ENCODE measurements at regions not wholly inside any gene's neighbourhood (a gene's known extent, or its start where the extent isn't known, plus 50 kb on each side); places are given as distances from the start of the nearest gene placed in this dataset.
A peak's percentile ranks its signal among the peaks of the same experiment; 100 is the strongest.

DNA sequence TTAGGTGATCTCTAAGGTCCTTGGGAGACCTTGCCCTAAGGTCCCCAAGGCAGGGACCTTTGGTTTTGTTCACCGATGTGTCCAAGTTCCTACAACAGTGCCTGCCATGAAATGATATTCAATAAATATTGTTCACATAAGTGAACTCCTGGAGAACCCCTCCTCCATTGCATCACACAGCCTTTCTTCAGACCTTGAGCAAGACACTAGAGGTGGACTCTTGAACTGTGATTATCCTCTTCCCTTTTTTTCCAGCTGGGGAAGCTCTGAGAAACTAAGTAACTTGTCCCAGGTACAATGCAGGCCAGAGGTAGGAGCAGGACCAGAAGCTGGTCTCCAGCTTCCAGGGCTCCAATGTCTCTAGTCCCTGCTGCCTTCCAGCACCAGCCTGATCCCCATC lies 76.6 kb upstream of the LMO1 start:
- H3K27me3 Mint-ChIP-seq, result no peaks in the 10 kb centered on the region
- H3K27ac Mint-ChIP-seq, result no peak overlapping the region
- H3K4me1 Mint-ChIP-seq, result peaks cover 3% of the 10 kb centered on the region
- no peaks in the 10 kb centered on the region for H3K36me3 Mint-ChIP-seq (ENCODE audit: low read depth)
- H3K9me3 Mint-ChIP-seq, result no peaks in the 10 kb centered on the region
- H3K4me3 Mint-ChIP-seq, result no peak overlapping the region
- no peak for DNase-seq
- CTCF ChIA-PET, result no interaction called here
- POLR2A ChIA-PET, result no interaction called here

DNA sequence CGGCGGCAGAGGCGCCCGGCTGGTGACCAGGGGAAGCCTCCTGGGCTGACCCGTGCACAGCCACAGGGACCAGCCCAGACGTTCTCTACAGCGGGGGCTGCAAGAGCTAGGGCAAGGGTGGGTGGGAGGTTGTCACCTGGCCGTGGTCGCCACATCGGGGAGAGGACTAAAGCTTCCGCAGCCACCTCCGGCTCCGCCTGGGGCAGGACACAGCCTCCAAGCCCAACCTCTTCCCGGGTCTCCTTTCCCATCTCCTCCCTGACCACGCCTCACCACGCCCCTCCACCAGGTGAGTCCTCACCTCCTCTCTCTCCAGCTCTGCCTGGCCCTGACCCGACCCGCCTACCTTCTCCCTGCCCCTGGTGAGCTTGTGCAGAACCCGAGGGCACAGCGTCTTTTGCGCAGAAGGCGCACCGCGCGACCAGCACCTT lies 75.9 kb upstream of the LMO1 start:
- no peak overlapping the region for H3K27ac Mint-ChIP-seq
- no peaks in the 10 kb centered on the region for H3K9me3 Mint-ChIP-seq
- POLR2A ChIA-PET, result no interaction called here

DNA sequence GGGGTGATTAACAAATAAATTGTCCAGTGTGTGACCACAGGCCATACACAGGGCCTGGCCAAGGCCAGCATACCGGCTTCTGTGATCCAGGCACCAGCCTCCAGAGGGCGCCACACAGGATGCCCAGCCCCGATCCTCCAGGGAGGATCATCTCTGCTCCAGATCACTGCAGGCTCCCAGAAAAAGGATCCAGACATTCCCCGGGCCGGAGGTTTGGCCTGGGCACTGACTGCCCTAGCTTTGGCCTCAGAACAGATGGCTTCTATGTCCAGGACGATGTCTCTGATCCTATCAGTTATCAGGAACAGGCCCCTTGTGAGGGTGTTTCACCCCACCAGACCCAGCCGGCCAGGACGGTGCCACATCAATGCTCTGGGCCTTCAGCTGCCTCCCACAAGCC lies 74.5 kb upstream of the LMO1 start:
- no peaks in the 10 kb centered on the region for H3K9me3 Mint-ChIP-seq
- no peaks in the 10 kb centered on the region for H3K4me1 Mint-ChIP-seq
- H3K27me3 Mint-ChIP-seq, result no peaks in the 10 kb centered on the region
- CTCF ChIA-PET, result no interaction called here
- no peaks in the 10 kb centered on the region for H3K36me3 Mint-ChIP-seq (ENCODE audit: low read depth)
- no peak overlapping the region for H3K4me3 Mint-ChIP-seq
- no peak overlapping the region for H3K27ac Mint-ChIP-seq
- POLR2A ChIA-PET, result no interaction called here
- DNase-seq, result peak; percentile 35

More for the DNA sequence above, 75.9 kb upstream of the LMO1 start:
- Mint-ChIP-seq H3K4me3 (no peak overlapping the region), H3K27me3 (no peaks in the 10 kb centered on the region), H3K4me1 (peaks cover 3% of the 10 kb centered on the region), H3K36me3 (ENCODE audit: low read depth) (no peaks in the 10 kb centered on the region)
- no peak for DNase-seq
- CTCF ChIA-PET, result no interaction called here

- H3K27me3 Mint-ChIP-seq, result no peaks in the 10 kb centered on the region
- DNase-seq, result no peak
- no peaks in the 10 kb centered on the region for H3K9me3 Mint-ChIP-seq
- POLR2A ChIA-PET, result no interaction called here
- H3K4me1 Mint-ChIP-seq, result no peaks in the 10 kb centered on the region
- H3K36me3 Mint-ChIP-seq (ENCODE audit: low read depth), result no peaks in the 10 kb centered on the region
- CTCF ChIA-PET, result no interaction called here
- H3K4me3 Mint-ChIP-seq, result no peak overlapping the region
- no peak overlapping the region for H3K27ac Mint-ChIP-seq
These were observed 73.6 kb upstream of the LMO1 start for GRCh38 chr11:8337130-8337795.

- Mint-ChIP-seq H3K9me3 (no peaks in the 10 kb centered on the region), H3K27ac (no peak overlapping the region), H3K4me1 (no peaks in the 10 kb centered on the region), H3K36me3 (ENCODE audit: low read depth) (no peaks in the 10 kb centered on the region), H3K4me3 (no peak overlapping the region), H3K27me3 (no peaks in the 10 kb centered on the region)
- DNase-seq, result no peak
- ChIA-PET CTCF (no interaction called here), POLR2A (no interaction called here)
These were observed 72.9 kb upstream of the LMO1 start for GRCh38 chr11:8336356-8337129.

DNA sequence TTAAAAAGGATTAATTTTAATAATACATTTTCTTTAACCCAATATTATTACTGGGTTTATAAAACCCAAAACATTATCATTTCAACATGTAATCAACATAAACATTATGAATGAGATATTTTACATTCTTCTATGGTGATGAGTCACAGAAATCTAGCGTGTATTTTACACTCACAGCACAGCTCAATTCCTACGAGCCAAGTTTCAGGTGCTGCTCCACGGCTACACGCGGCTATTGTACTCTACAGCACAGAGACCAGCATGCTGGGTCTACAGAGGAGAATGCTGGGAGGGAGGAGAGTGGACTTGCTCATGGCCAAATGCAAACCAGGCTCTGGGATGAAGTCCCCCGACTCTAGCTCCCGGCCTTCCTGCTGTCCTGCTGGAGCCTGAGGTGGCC lies 72.0 kb upstream of the LMO1 start:
- CTCF ChIA-PET, result no interaction called here
- no peaks in the 10 kb centered on the region for H3K9me3 Mint-ChIP-seq
- no peak overlapping the region for H3K27ac Mint-ChIP-seq
- H3K4me1 Mint-ChIP-seq, result no peaks in the 10 kb centered on the region
- no peak for DNase-seq
- H3K36me3 Mint-ChIP-seq (ENCODE audit: low read depth), result no peaks in the 10 kb centered on the region
- POLR2A ChIA-PET, result no interaction called here
- H3K4me3 Mint-ChIP-seq, result no peak overlapping the region
- no peaks in the 10 kb centered on the region for H3K27me3 Mint-ChIP-seq

DNA sequence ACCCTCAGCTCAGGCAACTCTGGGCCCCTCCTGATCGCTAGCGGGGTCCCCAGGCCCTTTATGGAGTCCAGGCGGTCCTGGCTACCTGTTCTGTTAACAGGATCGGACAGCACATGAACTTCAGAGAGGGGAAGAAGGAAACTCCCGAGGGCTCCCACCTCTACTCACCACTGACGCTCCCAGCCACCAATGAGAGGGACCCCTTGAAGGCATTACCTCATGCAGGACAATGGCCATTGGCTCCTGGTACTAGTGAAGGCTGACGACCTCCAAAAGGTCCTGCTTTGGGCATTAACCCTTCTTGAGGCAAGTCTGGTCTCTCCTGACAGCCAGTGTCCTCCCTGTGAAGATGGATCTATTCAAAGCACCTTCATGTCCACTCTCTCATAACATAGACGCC lies 71.5 kb upstream of the LMO1 start:
- no peaks in the 10 kb centered on the region for H3K36me3 Mint-ChIP-seq (ENCODE audit: low read depth)
- CTCF ChIA-PET, result no interaction called here

GRCh38 chr11:8333811-8334401 lies 70.2 kb upstream of the LMO1 start:
- Mint-ChIP-seq H3K9me3 (no peaks in the 10 kb centered on the region), H3K36me3 (ENCODE audit: low read depth) (no peaks in the 10 kb centered on the region), H3K4me3 (no peak overlapping the region), H3K27me3 (no peaks in the 10 kb centered on the region), H3K4me1 (peaks cover under 1% of the 10 kb centered on the region), H3K27ac (no peak overlapping the region)
- CTCF ChIA-PET, result interaction anchor here (1.4 to 1.5 kb wide), 2 partner anchors 11 to 34 kb away, joined by 4 to 5 read pairs; no protein-coding TSS in a partner anchor
- POLR2A ChIA-PET, result no interaction called here
- no peak for DNase-seq

More for the DNA sequence above, 71.5 kb upstream of the LMO1 start:
- H3K4me3 Mint-ChIP-seq, result no peak overlapping the region
- POLR2A ChIA-PET, result no interaction called here
- H3K27ac Mint-ChIP-seq, result no peak overlapping the region
- DNase-seq, result no peak
- H3K27me3 Mint-ChIP-seq, result no peaks in the 10 kb centered on the region
- H3K9me3 Mint-ChIP-seq, result no peaks in the 10 kb centered on the region
- no peaks in the 10 kb centered on the region for H3K4me1 Mint-ChIP-seq

- Mint-ChIP-seq H3K27ac (no peak overlapping the region), H3K27me3 (no peaks in the 10 kb centered on the region), H3K9me3 (no peaks in the 10 kb centered on the region), H3K4me1 (peaks cover 3% of the 10 kb centered on the region), H3K36me3 (ENCODE audit: low read depth) (no peaks in the 10 kb centered on the region), H3K4me3 (no peak overlapping the region)
- CTCF ChIA-PET, result interaction anchor here (1.4 to 1.5 kb wide), 2 partner anchors 10 to 33 kb away, joined by 4 to 5 read pairs; no protein-coding TSS in a partner anchor
- no peak for DNase-seq
- POLR2A ChIA-PET, result no interaction called here
These were observed 69.7 kb upstream of the LMO1 start for GRCh38 chr11:8333376-8333775.

DNA sequence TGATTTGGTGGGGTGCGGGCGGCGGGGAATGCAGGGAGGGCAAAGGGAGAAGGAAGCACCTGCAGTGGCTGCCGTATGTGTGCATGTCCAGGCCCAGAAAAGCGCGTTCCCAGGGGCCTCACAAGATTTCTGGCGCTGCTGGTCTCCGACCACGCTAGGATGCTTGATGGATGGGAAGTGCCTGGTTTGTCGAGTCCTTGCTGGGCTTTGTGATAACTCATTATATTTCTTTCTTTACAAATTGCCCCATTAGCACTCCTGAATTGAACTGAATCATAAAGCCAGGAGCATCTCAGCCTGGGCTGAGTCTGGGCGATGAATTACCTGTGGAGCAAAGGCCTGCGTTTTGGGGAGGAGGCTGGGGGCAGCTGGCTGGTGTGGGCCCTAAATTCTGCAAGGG lies 69.2 kb upstream of the LMO1 start:
- H3K9me3 Mint-ChIP-seq, result no peaks in the 10 kb centered on the region
- no peak overlapping the region for H3K4me3 Mint-ChIP-seq
- no peak for DNase-seq
- H3K36me3 Mint-ChIP-seq (ENCODE audit: low read depth), result no peaks in the 10 kb centered on the region
- H3K27me3 Mint-ChIP-seq, result no peaks in the 10 kb centered on the region
- POLR2A ChIA-PET, result no interaction called here
- no peak overlapping the region for H3K27ac Mint-ChIP-seq
- CTCF ChIA-PET, result no interaction called here
- peaks cover 3% of the 10 kb centered on the region for H3K4me1 Mint-ChIP-seq

- ChIA-PET POLR2A (no interaction called here), CTCF (interaction anchor here (0.6 kb wide), 1 partner anchor 580 kb away, joined by 3 read pairs; no protein-coding TSS in a partner anchor)
- H3K27ac Mint-ChIP-seq, result no peak overlapping the region
- H3K9me3 Mint-ChIP-seq, result no peaks in the 10 kb centered on the region
- DNase-seq, result no peak
- no peak overlapping the region for H3K4me3 Mint-ChIP-seq
- H3K27me3 Mint-ChIP-seq, result no peaks in the 10 kb centered on the region
- no peaks in the 10 kb centered on the region for H3K36me3 Mint-ChIP-seq (ENCODE audit: low read depth)
- peaks cover 3% of the 10 kb centered on the region for H3K4me1 Mint-ChIP-seq
These were observed 68.5 kb upstream of the LMO1 start for GRCh38 chr11:8332196-8332595.

DNA sequence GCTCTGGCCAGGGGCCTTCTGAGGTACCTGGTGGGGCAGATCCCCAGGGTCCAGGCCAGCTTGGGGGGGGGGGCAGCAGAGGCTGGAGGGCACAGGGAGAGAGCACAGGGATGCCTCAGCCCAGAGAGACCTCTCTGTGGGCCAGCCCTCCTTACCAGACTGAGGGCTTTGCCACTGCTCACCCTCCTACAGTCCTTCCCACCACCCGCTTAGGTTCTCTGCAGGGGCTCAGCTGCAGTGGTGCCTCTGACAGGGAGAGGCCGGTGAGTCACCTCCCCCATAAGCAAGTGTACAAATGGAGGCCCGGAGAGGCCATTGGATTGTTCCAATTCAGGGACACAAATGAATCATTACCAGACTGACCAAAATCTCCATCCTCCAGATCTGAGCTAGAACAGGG lies 68.1 kb upstream of the LMO1 start:
- POLR2A ChIA-PET, result no interaction called here
- Mint-ChIP-seq H3K4me3 (no peak overlapping the region), H3K27me3 (no peaks in the 10 kb centered on the region), H3K36me3 (ENCODE audit: low read depth) (no peaks in the 10 kb centered on the region), H3K27ac (no peak overlapping the region), H3K9me3 (no peaks in the 10 kb centered on the region), H3K4me1 (peaks cover 3% of the 10 kb centered on the region)
- CTCF ChIA-PET, result interaction anchor here (0.6 kb wide), 1 partner anchor 580 kb away, joined by 3 read pairs; no protein-coding TSS in a partner anchor
- no peak for DNase-seq

DNA sequence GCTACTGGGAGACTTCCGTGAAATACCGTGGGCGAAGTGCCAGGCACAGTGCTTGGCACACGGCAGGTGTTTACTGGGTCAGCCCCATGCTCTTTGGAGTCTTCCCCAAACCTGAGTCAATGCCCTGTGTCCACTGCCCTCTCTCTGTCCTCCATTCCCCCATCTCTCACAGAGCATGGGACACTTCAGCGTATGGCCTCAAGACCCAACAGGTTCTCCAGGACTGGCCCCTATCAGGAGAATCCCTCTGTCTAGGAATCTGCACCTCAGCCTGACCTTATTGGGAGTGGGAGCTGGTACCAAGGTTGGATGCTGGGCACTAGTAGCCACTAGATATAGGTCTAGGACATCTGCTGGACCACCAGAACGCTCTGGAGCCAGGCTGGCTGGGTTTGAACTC lies 67.2 kb upstream of the LMO1 start:
- Mint-ChIP-seq H3K4me1 (peaks cover 3% of the 10 kb centered on the region), H3K4me3 (no peak overlapping the region), H3K27me3 (no peaks in the 10 kb centered on the region), H3K27ac (no peak overlapping the region), H3K9me3 (no peaks in the 10 kb centered on the region), H3K36me3 (ENCODE audit: low read depth) (no peaks in the 10 kb centered on the region)
- POLR2A ChIA-PET, result no interaction called here
- CTCF ChIA-PET, result interaction anchor here (0.7 kb wide), 1 partner anchor 14 kb away, joined by 3 read pairs; no protein-coding TSS in a partner anchor
- no peak for DNase-seq

Data from activated CD4-positive, alpha-beta T cell treated with anti-CD3 and anti-CD28 coated beads, Interleukin-2, amount 10 ng/mL, durations not matched to agents 7 days and 5 days (primary cell).